Keratinocyte (primary cell): ENCODE measurements at regions not wholly inside any gene's neighbourhood (a gene's known extent, or its start where the extent isn't known, plus 50 kb on each side); places are given as distances from the start of the nearest gene placed in this dataset.

Source experiments
- CTCF ChIP-seq, 3 experiments: IDR thresholded peaks in 1 of 3; conservative IDR thresholded peaks in 1 of 3; optimal IDR thresholded peaks in 1 of 3; 2 replicates in 2 of 3; 3 replicates in 1 of 3; pipeline versions ENCODE3 to v1.5.1; 2011; ENCODE audit warnings: low read length in 3 of 3, mild to moderate bottlenecking in 3 of 3, moderate library complexity in 2 of 3, control low read depth in 1 of 3, inconsistent platforms in 1 of 3; ENCODE audit not compliant: insufficient read depth in 2 of 3; ENCODE audit errors: extremely low read depth in 1 of 3
- EZH2 ChIP-seq: IDR thresholded peaks from one replicate; pipeline ENCODE4 v1.6.1; 2012; ENCODE audit warnings: inconsistent platforms, mild to moderate bottlenecking, low read length, moderate library complexity

- no peak for TF ChIP-seq CTCF (optimal IDR thresholded peaks at IDR 0.05 in 1 of 3, IDR thresholded peaks at IDR 0.05 in 1 of 3, conservative IDR thresholded peaks at IDR 0.05 in 1 of 3; ENCODE audit: extremely low read depth in 1 of 3, insufficient read depth in 2 of 3, low read length in 3 of 3)
- no peak for TF ChIP-seq EZH2
Measured at GRCh38 chr2:107306881-107307280, 420.9 kb upstream of the ST6GAL2 start.
